Mesenchymal stem cell (in vitro differentiated cells and primary cell): ENCODE measurements at regions not wholly inside any gene's neighbourhood (a gene's known extent, or its start where the extent isn't known, plus 50 kb on each side); places are given as distances from the start of the nearest gene placed in this dataset.

Source experiments
- DNase-seq: peaks from one replicate; pipeline ENCODE4 v3.0.0-alpha.2; 2013
- H2AFZ ChIP-seq: one replicate; pipeline ENCODE4 v1.6.1; 2013; ENCODE audit warnings: low read depth, mild to moderate bottlenecking, control low read depth, inconsistent platforms, low read length, moderate library complexity
- H2AK5ac ChIP-seq: 2 replicates; pipeline ENCODE4 v1.6.1; 2013; ENCODE audit warnings: low read length, moderate library complexity, mild to moderate bottlenecking, inconsistent platforms; ENCODE audit not compliant: severe bottlenecking
- H2BK120ac ChIP-seq: one replicate; pipeline ENCODE4 v1.6.1; 2013; ENCODE audit warnings: low read depth, mild to moderate bottlenecking, inconsistent platforms, low read length, moderate library complexity
- H2BK12ac ChIP-seq, 2 experiments: one replicate each; pipeline ENCODE4 v1.6.1; 2013; ENCODE audit warnings: inconsistent platforms in 2 of 2, low read length in 2 of 2, mild to moderate bottlenecking in 2 of 2, moderate library complexity in 2 of 2, control low read depth in 1 of 2
- H2BK15ac ChIP-seq: one replicate; pipeline ENCODE4 v1.6.1; 2013; ENCODE audit warnings: mild to moderate bottlenecking, low read depth, inconsistent platforms; ENCODE audit not compliant: poor library complexity, severe bottlenecking
- H2BK5ac ChIP-seq: 2 replicates; pipeline ENCODE4 v1.6.1; 2013; ENCODE audit warnings: low read depth, mild to moderate bottlenecking, low read length, control low read depth, inconsistent platforms; ENCODE audit not compliant: poor library complexity, severe bottlenecking
- H3K14ac ChIP-seq, 2 experiments: one replicate each; pipeline ENCODE4 v1.6.1; 2013; ENCODE audit warnings: inconsistent platforms in 2 of 2, low read length in 2 of 2, control low read depth in 1 of 2, mild to moderate bottlenecking in 1 of 2, moderate library complexity in 1 of 2
- H3K18ac ChIP-seq, 2 experiments: one replicate each; pipeline ENCODE4 v1.6.1; 2013; ENCODE audit warnings: inconsistent platforms in 2 of 2, low read length in 2 of 2, control low read depth in 1 of 2, low read depth in 1 of 2, mild to moderate bottlenecking in 1 of 2
- H3K23ac ChIP-seq, 2 experiments: one replicate each; pipeline ENCODE4 v1.6.1; 2013; ENCODE audit warnings: inconsistent platforms in 2 of 2, low read length in 2 of 2, mild to moderate bottlenecking in 2 of 2, moderate library complexity in 2 of 2, control low read depth in 1 of 2
- H3K27ac ChIP-seq: 2 replicates; pipeline ENCODE4 v1.5.1; 2013; ENCODE audit warnings: mild to moderate bottlenecking, moderate library complexity, low read length, control low read depth, inconsistent platforms; ENCODE audit not compliant: poor library complexity, severe bottlenecking
- H3K27me3 ChIP-seq, 2 experiments: 2 replicates each; pipeline versions ENCODE4 v1.6.1 to v1.7.0; 2013; ENCODE audit warnings: low read length in 2 of 2, mild to moderate bottlenecking in 2 of 2, moderate library complexity in 2 of 2, control low read depth in 1 of 2, inconsistent platforms in 1 of 2; ENCODE audit not compliant: control insufficient read depth in 1 of 2, insufficient read depth in 1 of 2
- H3K36me3 ChIP-seq, 2 experiments: 2 replicates each; pipeline versions ENCODE4 v1.6.1 to v1.7.0; 2013; ENCODE audit warnings: low read length in 2 of 2, control low read depth in 1 of 2, inconsistent platforms in 1 of 2, low read depth in 1 of 2, mild to moderate bottlenecking in 1 of 2; ENCODE audit not compliant: insufficient read depth in 2 of 2, control insufficient read depth in 1 of 2
- H3K4ac ChIP-seq, 2 experiments: one replicate each; pipeline ENCODE4 v1.6.1; 2013; ENCODE audit warnings: inconsistent platforms in 2 of 2, low read length in 2 of 2, mild to moderate bottlenecking in 2 of 2, moderate library complexity in 2 of 2, control low read depth in 1 of 2, low read depth in 1 of 2
- H3K4me1 ChIP-seq: 2 replicates; pipeline ENCODE4 v1.6.1; 2013; ENCODE audit warnings: low read depth, low read length, control low read depth; ENCODE audit not compliant: control insufficient read depth, insufficient read depth
- H3K4me2 ChIP-seq: 2 replicates; pipeline ENCODE4 v1.6.1; 2013; ENCODE audit warnings: low read length, mild to moderate bottlenecking, inconsistent platforms; ENCODE audit not compliant: poor library complexity, severe bottlenecking
- H3K4me3 ChIP-seq, 2 experiments: 2 replicates each; pipeline versions ENCODE4 v1.5.1 to v1.7.0; 2013; ENCODE audit warnings: low read length in 2 of 2, mild to moderate bottlenecking in 2 of 2, control low read depth in 1 of 2, low read depth in 1 of 2; ENCODE audit not compliant: insufficient read depth in 1 of 2
- H3K79me1 ChIP-seq: replicated peaks from 2 replicates; pipeline ENCODE4 v1.6.1; 2013; ENCODE audit warnings: mild to moderate bottlenecking, control low read depth, low read length, inconsistent platforms; ENCODE audit not compliant: poor library complexity, severe bottlenecking
- H3K9ac ChIP-seq: 2 replicates; pipeline ENCODE4 v1.7.0; 2013; ENCODE audit warnings: mild to moderate bottlenecking, low read length, moderate library complexity
- H3K9me3 ChIP-seq: 2 replicates; pipeline ENCODE4 v1.7.0; 2013; ENCODE audit warnings: mild to moderate bottlenecking, low read length; ENCODE audit not compliant: control insufficient read depth
- H4K8ac ChIP-seq: one replicate; pipeline ENCODE4 v1.6.1; 2013; ENCODE audit warnings: inconsistent platforms, mild to moderate bottlenecking, low read length, moderate library complexity
- H4K91ac ChIP-seq: one replicate; pipeline ENCODE4 v1.6.1; 2013; ENCODE audit warnings: mild to moderate bottlenecking, low read length, inconsistent platforms
- WGBS: methylation state at CpG from one replicate; pipeline ENCODE4 v1.1.7; 2013; ENCODE audit warnings: mixed read lengths; 5-methylcytosine and 5-hydroxymethylcytosine counted together

- Histone ChIP-seq H3K4me2 (peak overlapping the region; percentile 100), H2BK15ac (peak overlapping the region; percentile 84), H3K27ac (no peak overlapping the region), H3K27me3 (peaks cover 14 to 17% of the 10 kb centered on the region in 2 experiments), H3K79me1 (no peaks in the 10 kb centered on the region), H3K9ac (peak overlapping the region; percentile 73), H3K4me1 (peaks cover 16% of the 10 kb centered on the region), H4K91ac (no peak overlapping the region), H4K8ac (no peak overlapping the region), H3K14ac (peak overlapping the region in 1 of 2 experiments; percentile 89), H2BK120ac (no peak overlapping the region), H3K23ac (peak overlapping the region in 1 of 2 experiments; percentile 20), H3K36me3 (no peaks in the 10 kb centered on the region), H2BK12ac (no peak overlapping the region), H3K9me3 (no peaks in the 10 kb centered on the region), H3K4me3 (peak overlapping the region; percentile 66 to 91), H2AK5ac (no peak overlapping the region), H3K4ac (no peak overlapping the region), H3K18ac (peak overlapping the region in 1 of 2 experiments; percentile 78), H2AFZ (peak overlapping the region; percentile 77), H2BK5ac (no peak overlapping the region)
- DNase-seq, result peak; percentile 24
- WGBS, result 0% methylated on average over 51 of the region's 89 CpGs
These were observed 62.0 kb upstream of the EPB41L1 start for GRCh38 chr20:36092398-36093024.

GRCh38 chr20:36093025-36093803 lies 61.3 kb upstream of the EPB41L1 start:
- Histone ChIP-seq H2BK12ac (peak overlapping the region in 1 of 2 experiments; percentile 6), H3K4me1 (peaks cover 22% of the 10 kb centered on the region), H3K18ac (peak overlapping the region in 1 of 2 experiments; percentile 78), H3K27me3 (peaks cover 14 to 17% of the 10 kb centered on the region in 2 experiments), H2BK15ac (no peak overlapping the region), H3K36me3 (no peaks in the 10 kb centered on the region), H3K23ac (peak overlapping the region in 1 of 2 experiments; percentile 20), H2AFZ (peak overlapping the region; percentile 77), H2BK120ac (no peak overlapping the region), H3K9me3 (no peaks in the 10 kb centered on the region), H3K14ac (peak overlapping the region in 1 of 2 experiments; percentile 89), H2BK5ac (no peak overlapping the region), H4K8ac (no peak overlapping the region), H3K79me1 (no peaks in the 10 kb centered on the region), H3K4me3 (peak overlapping the region; percentile 66 to 91), H3K9ac (peak overlapping the region; percentile 73), H3K4ac (no peak overlapping the region), H4K91ac (no peak overlapping the region), H3K4me2 (peak overlapping the region; percentile 100), H3K27ac (no peak overlapping the region), H2AK5ac (no peak overlapping the region)
- under 1% methylated on average over 28 of the region's 78 CpGs for WGBS
- DNase-seq, result peak; percentile 55

GRCh38 chr20:36093804-36094145 lies 60.8 kb upstream of the EPB41L1 start:
- H2AK5ac ChIP-seq, result no peak overlapping the region
- H4K91ac ChIP-seq, result no peak overlapping the region
- H3K9me3 ChIP-seq, result no peaks in the 10 kb centered on the region
- WGBS, result 40% methylated on average over 1 of the region's 2 CpGs
- H3K4me1 ChIP-seq, result peaks cover 25% of the 10 kb centered on the region
- H4K8ac ChIP-seq, result no peak overlapping the region
- no peak overlapping the region for H2BK15ac ChIP-seq
- no peak for DNase-seq
- H3K27ac ChIP-seq, result no peak overlapping the region
- no peak overlapping the region for H2AFZ ChIP-seq
- peak overlapping the region; percentile 100 for H3K4me2 ChIP-seq
- H3K4ac ChIP-seq, result no peak overlapping the region
- H2BK120ac ChIP-seq, result no peak overlapping the region
- H3K14ac ChIP-seq, result no peak overlapping the region
- no peak overlapping the region for H2BK5ac ChIP-seq
- peak overlapping the region; percentile 73 for H3K9ac ChIP-seq
- no peak overlapping the region for H3K23ac ChIP-seq
- peak overlapping the region; percentile 66 to 91 for H3K4me3 ChIP-seq
- no peak overlapping the region for H2BK12ac ChIP-seq
- H3K36me3 ChIP-seq, result no peaks in the 10 kb centered on the region
- H3K79me1 ChIP-seq, result no peaks in the 10 kb centered on the region
- no peak overlapping the region for H3K18ac ChIP-seq
- peaks cover 14 to 17% of the 10 kb centered on the region in 2 experiments for H3K27me3 ChIP-seq

GRCh38 chr20:36094497-36094896 lies 60.0 kb upstream of the EPB41L1 start:
- Histone ChIP-seq H3K36me3 (no peaks in the 10 kb centered on the region), H2AK5ac (no peak overlapping the region), H3K4ac (no peak overlapping the region), H2AFZ (no peak overlapping the region), H2BK5ac (no peak overlapping the region), H3K23ac (no peak overlapping the region), H2BK12ac (no peak overlapping the region), H3K79me1 (no peaks in the 10 kb centered on the region), H2BK120ac (no peak overlapping the region), H3K14ac (no peak overlapping the region), H3K4me1 (peaks cover 25% of the 10 kb centered on the region), H3K27ac (no peak overlapping the region), H3K9me3 (no peaks in the 10 kb centered on the region), H3K9ac (peak overlapping the region; percentile 73), H4K91ac (no peak overlapping the region), H3K4me3 (peak overlapping the region in 1 of 2 experiments; percentile 91), H3K4me2 (no peak overlapping the region), H3K18ac (no peak overlapping the region), H4K8ac (no peak overlapping the region), H3K27me3 (peaks cover 14 to 17% of the 10 kb centered on the region in 2 experiments), H2BK15ac (no peak overlapping the region)
- no peak for DNase-seq
- 52% methylated on average over 6 of the region's 6 CpGs for WGBS
